Ishikawa (cell line): ENCODE measurements at regions not wholly inside any gene's neighbourhood (a gene's known extent, or its start where the extent isn't known, plus 50 kb on each side); places are given as distances from the start of the nearest gene placed in this dataset.

Source experiments
- RAD21 ChIP-seq: IDR thresholded peaks from 2 replicates; pipeline ENCODE4 v1.6.1; 2012; ENCODE audit warnings: low read depth
- TAF1 ChIP-seq: IDR thresholded peaks from 2 replicates; pipeline ENCODE4 v1.6.1; 2012; ENCODE audit warnings: low read depth, mild to moderate bottlenecking
- TCF12 ChIP-seq: IDR thresholded peaks from 2 replicates; pipeline ENCODE4 v1.6.1; 2012; ENCODE audit warnings: low read depth

DNA sequence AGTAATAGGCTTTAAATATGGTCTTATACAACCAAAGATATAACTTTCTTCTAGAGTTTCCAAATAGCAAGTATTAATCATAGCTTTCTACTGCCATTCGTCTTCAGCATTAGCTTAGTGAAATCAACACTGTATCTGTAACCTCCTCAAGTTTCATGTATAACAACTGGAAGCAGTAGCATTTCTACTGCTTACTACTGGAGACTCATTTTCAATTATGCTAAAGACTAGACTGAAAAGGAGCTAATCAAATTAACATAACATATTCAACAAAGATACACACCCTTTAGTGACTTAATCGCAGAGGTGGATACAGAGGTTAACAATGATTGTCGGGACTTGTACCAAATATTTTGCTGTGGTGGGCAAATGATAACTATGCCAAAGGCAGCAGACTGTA, 344.2 kb upstream of the TEX13C start:
- TF ChIP-seq RAD21, result no peak
- TF ChIP-seq TAF1, result no peak
- no peak for TF ChIP-seq TCF12
